Erythroblast (primary cell): ENCODE measurements at regions not wholly inside any gene's neighbourhood (a gene's known extent, or its start where the extent isn't known, plus 50 kb on each side); places are given as distances from the start of the nearest gene placed in this dataset.

Source experiments
- DNase-seq, 2 experiments: peaks; one replicate each; lab custom pipeline; 2025; lab: John Stamatoyannopoulos, UW
- GATA1 ChIP-seq: IDR thresholded peaks from 2 replicates; pipeline ENCODE4 v1.6.1; 2011; ENCODE audit warnings: low read depth, mild to moderate bottlenecking, control low read depth, low read length, moderate library complexity
- POLR2A ChIP-seq: IDR thresholded peaks from 2 replicates; pipeline ENCODE4 v1.6.1; 2011; ENCODE audit warnings: mild to moderate bottlenecking, low read length

GRCh38 chr9:135268031-135268430, 180.6 kb downstream of the OLFM1 start:
- no peak for DNase-seq
- TF ChIP-seq POLR2A (no peak), GATA1 (no peak)

DNA sequence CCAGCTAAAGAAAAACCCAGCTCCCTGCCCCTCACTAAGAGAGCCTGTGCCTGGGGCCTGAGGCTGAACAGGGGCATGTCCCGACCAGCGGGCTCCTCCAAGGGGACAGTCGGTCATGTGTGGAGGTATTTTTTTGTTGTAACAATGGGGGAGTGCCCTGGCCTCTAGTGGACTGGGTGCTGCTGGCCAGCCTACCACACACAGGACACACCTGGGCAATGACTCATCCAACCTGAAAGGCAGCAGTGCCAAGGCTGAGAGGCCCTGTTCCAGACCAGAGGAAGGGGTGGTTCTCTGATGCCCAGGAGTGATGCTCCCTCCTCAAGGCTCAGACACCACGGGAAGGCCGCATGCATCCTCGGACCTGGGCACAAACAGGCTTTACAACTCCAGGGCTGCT, 181.5 kb downstream of the OLFM1 start:
- TF ChIP-seq GATA1 (no peak), POLR2A (no peak)
- DNase-seq: no peak

- TF ChIP-seq POLR2A (no peak), GATA1 (no peak)
- DNase-seq: no peak
Observed at GRCh38 chr9:135269912-135270830, 182.7 kb downstream of the OLFM1 start.

DNA sequence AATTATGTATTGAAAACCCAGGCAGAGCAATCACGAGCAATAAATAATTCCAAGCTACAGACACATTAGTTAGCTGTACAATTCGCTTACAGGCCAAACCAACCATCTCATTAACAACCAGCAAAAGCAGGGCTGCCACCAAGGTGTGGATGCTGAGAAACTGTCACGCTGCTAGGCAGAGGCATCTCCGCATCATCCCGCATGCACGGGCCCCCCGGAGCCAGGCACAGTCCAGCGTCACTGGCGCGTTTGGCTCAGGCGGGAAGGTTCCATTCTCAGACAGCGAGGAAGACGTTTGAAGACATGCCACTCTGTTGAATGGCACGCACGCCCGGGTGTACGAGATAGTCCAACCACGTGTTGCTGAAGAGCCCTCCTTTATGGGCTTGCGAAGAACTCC, 184.0 kb downstream of the OLFM1 start:
- DNase-seq: no peak
- TF ChIP-seq GATA1 (no peak), POLR2A (no peak)

GRCh38 chr9:135272608-135273007, 185.1 kb downstream of the OLFM1 start:
- no peak for DNase-seq
- no peak for TF ChIP-seq GATA1
- TF ChIP-seq POLR2A: no peak

GRCh38 chr9:135273008-135273407, 185.5 kb downstream of the OLFM1 start:
- no peak for TF ChIP-seq POLR2A
- TF ChIP-seq GATA1: no peak

DNA sequence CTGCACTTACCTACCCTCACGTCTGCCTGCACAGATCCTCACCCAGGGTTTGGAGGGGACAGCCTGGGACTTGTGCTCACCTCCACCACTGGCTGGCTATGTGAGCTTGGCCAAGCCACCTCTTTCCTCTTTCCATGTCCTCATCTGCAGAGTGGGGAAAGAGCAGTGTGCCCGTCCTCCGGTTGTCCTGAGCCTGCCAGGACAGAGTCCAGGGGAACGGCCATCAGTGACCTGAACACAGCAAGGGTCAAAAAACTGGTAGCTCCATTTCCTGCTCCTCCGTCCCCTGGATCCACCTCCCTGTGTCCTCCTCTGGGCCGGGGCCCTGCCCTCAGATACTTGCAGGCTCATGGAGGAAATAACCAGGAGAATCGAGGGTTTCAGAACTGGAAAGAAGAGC, 187.7 kb downstream of the OLFM1 start:
- TF ChIP-seq GATA1 (no peak), POLR2A (no peak)

More at GRCh38 chr9:135273008-135273407, 185.5 kb downstream of the OLFM1 start:
- no peak for DNase-seq

DNA sequence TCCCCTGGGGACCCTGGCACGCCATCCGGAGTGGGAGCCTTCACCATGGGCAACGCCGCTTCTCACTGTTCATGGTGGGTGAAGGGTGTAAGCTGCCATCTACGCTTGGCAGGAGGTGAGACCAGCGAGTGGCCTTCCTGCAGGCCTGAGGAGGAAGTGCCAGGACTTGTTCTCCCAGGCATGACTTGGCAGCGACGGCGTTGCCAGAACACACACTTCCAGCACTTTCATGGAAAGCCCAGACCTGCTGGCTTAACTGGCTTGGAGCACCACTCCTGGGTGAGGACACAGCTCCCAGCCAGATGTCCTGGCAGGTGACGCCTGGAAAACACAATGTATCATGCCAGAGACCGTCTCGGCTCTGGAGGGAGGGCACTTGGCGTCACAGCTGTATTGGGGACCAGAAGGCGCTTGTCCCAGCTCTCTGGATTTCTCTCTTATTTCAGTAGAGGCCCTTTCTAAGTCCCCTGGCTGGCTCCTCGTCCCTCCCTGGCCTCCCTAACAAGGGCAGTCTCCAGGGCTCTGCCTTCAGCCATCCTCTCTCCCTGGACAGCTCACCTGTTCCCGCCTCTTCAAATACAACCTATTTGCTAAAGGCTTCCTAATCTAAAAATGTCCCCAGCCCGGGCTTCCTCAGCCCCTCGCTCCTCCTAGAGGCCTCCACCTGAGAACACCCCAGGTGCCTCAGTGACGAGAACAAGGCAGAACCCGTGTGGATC, 188.3 kb downstream of the OLFM1 start:
- no peak for TF ChIP-seq POLR2A
- no peak for TF ChIP-seq GATA1
- DNase-seq: no peak

More for the DNA sequence above, 187.7 kb downstream of the OLFM1 start:
- DNase-seq: no peak

- TF ChIP-seq GATA1 (no peak), POLR2A (no peak)
- no peak for DNase-seq
Observed at GRCh38 chr9:135277219-135278201, 190.0 kb downstream of the OLFM1 start.

DNA sequence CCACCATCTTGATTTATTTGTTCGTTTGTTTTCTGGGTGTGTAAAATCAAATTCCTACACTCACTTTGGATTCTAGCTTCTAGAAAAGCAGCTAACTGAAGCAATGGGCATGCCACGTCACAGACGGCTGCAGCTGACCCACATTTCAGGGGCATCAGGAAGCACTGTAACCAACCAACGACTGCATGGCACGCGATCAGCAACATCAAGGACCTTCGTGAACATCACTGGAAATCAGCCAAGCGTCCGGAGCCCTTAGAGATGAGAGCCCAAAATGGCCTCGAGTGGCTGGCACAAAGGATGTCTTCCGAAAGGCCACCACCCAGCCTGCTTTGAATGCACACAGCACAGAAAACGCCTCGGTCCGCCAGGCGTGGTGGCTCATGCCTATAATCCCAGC, 191.1 kb downstream of the OLFM1 start:
- TF ChIP-seq GATA1: no peak
- TF ChIP-seq POLR2A: no peak
- no peak for DNase-seq

DNA sequence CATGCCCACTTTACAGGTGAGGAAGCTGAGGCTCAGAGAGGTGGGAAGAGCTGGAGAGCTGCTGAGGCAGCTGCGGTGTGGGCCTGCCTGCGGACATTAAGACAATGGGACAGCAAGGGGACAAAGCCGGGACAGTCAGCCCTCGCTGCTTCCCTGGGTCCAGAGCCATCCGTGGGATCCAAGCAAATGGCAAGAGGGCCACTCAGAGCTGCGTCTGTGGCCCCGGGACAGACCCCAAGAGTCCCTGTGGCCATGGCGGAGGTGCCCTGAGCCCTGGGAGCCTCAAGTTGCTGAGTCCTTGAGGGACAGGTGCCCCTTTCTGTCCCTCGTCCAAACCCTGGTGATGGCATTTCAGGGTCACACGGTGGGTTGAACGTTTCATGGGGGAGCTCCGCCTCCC, 191.9 kb downstream of the OLFM1 start:
- TF ChIP-seq POLR2A (no peak), GATA1 (no peak)
- no peak for DNase-seq

GRCh38 chr9:135279834-135280393, 192.4 kb downstream of the OLFM1 start:
- TF ChIP-seq POLR2A (no peak), GATA1 (no peak)
- DNase-seq: no peak

DNA sequence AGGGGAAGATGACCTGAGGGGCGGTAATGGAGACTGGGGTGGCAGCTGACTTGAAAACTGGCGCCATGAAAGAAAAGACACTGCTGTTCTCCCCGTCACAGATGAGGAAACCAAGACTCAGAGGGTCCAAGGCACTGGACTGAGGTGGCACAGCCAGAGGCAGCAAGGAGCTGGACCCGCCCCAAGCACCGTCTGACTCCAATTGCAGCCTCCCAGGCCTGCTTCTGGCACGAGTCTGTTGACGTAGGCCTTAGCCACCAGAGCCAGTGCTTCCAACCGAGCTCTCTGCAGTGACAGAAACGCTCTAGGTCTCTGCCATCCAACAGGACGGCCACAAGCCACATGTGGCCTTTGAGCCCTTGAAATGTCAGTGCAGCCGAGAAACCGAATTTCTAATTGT, 193.2 kb downstream of the OLFM1 start:
- no peak for DNase-seq
- TF ChIP-seq POLR2A (no peak), GATA1 (no peak)

DNA sequence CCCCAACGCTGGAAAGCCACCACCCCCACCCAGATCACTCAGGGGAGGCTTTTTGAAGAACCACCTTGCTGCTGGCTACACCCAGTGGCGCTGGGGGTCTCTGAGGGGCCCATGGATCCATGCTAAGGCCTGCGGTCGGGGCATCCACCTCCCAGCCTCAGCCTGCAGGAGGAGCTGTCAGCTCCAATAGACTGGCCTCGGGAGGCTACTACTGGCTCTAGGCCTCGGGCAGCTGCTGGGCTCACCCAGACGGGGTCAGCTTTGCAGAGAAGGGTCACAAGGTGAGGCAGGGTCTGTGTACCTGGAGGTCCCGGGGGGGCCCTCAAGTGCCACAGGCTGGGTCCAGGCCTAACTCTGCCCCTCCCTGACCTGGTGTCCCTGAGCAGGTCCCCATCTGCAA, 193.7 kb downstream of the OLFM1 start:
- no peak for DNase-seq
- TF ChIP-seq POLR2A (no peak), GATA1 (no peak)
